HG03135 (cell line): ENCODE measurements at regions not wholly inside any gene's neighbourhood (a gene's known extent, or its start where the extent isn't known, plus 50 kb on each side); places are given as distances from the start of the nearest gene placed in this dataset.
"Not testable (repeated sequence)": the region's sequence is repeated elsewhere in the genome, so short reads cannot be mapped to it uniquely, and the experiment has no call there.

Experiments
- ATAC-seq: cut with Tn5 transposase; IDR thresholded peaks from one replicate; pipeline ENCODE4 v1.9.1; 2021; ENCODE audit warnings: mild to moderate bottlenecking, moderate library complexity; ENCODE audit not compliant: unreplicated experiment

DNA sequence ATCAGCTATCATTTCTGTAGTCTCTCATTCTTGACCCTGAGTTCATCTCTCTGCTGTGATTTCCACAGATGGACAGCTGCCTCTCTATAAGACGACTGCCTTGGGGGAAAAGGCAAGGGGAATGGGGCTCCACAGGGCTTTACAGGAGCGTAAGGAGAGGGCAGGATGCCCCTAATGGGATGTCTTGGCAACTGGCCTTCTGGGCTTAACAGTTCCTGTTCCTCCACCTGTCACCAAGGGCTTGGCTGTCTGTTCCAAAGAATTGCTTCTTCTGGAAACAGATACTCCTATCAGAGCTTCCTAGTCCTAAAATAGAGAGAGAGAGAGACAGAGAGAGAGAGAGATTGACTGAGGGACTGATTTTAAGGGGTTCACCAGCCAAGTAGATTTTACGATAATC lies 181.9 kb downstream of the TMEM200A start:
- no peak for ATAC-seq

DNA sequence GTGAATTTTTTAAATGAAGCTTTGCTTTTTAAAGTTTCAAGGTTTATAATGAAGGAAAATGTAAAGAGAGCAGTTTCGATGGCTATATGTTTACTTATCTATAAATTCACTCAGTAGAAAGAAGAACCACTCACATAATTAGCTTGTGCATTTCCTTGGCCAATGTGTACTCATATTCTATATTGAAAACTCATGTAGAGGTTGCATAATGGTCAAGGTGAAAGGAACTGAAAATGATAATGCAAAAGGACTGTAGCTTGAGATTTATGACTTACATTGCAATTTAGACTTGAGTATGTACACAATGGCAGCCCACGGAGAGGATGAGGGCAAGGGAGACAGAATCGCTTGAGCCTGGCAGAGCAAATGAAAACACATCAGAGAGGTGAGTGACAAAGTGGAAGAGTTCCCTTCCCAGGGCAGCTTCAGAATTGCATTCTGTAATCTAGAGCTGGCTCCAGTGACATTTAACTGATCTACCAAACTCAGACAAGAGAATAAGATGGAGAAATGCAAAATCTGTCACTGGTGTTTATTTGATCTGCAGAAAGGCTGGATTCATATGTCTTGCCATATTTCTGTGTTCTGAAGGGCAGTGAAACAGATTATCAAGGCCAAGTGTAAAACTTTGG lies 191.8 kb downstream of the TMEM200A start:
- no peak for ATAC-seq

GRCh38 chr6:130558131-130558530 lies 192.3 kb downstream of the TMEM200A start:
- no peak for ATAC-seq

DNA sequence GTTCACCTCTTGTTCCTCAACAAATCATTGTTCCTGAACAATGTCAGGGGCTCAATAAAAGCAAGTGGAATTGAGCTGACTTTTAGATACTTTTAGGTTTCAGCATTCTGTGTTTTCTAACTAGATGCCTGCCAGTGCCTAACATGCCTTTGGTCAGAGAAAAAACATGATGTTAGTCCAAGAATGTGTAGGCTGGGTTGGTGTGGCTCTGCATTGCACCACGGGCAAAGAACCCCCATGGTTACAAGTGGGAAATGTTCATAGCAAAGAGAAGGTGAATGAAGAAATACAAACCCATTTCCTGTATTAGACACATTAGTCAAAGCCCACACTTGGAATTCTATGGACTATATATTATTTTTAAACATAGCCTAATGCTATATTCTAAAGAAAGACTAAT lies 193.3 kb downstream of the TMEM200A start:
- no peak for ATAC-seq

GRCh38 chr6:130560231-130560630 lies 194.4 kb downstream of the TMEM200A start:
- no peak for ATAC-seq

GRCh38 chr6:130561159-130561558 lies 195.3 kb downstream of the TMEM200A start:
- ATAC-seq = not testable (repeated sequence)

- no peak for ATAC-seq
Measured at GRCh38 chr6:130565696-130566095, 199.9 kb downstream of the TMEM200A start.

- no peak for ATAC-seq
Measured at GRCh38 chr6:130574146-130574545, 208.3 kb downstream of the TMEM200A start.

DNA sequence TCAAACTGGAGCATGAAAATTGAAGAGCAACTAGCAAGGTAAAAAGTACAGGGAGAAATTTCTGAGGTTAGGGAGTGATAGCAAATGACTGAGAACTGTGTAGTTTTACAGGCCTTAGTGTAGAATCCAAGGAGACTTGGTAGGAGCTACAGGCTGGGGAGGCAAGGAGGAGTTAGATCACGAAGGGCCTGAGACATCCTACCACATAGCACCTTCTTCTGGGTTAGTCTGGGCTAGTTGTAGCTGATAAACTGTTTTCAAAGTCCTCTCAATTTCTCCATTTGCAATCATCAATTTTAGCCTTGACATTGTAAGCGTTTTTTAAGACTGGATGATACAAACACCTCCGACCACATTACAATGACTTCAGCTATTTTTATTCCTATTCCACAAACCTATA lies 209.7 kb downstream of the TMEM200A start:
- ATAC-seq = no peak

- peak; percentile 97 for ATAC-seq
Measured at GRCh38 chr6:130575971-130576370, 210.2 kb downstream of the TMEM200A start.

GRCh38 chr6:130577178-130577919 lies 211.5 kb downstream of the TMEM200A start:
- ATAC-seq = no peak

GRCh38 chr6:130578713-130579112 lies 212.9 kb downstream of the TMEM200A start:
- no peak for ATAC-seq

DNA sequence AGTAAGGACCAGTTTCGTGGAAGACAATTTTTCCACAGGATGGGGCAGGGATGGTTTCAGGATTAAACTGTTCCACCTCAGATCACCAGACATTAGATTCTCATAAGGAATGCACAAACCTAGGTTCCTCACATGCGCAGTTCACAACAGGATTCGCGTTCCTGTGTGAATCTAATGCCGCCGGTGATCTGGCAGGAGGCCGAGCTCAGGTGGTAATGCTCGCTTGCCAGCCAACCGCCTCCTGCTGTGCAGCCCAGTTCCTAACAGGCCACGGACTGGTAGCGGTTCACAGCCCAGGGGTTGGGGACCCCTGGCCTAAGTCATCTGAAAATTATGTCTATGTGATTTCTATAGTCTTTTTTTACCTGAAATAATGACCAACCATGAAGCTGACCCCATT lies 217.5 kb downstream of the TMEM200A start:
- ATAC-seq = no peak

DNA sequence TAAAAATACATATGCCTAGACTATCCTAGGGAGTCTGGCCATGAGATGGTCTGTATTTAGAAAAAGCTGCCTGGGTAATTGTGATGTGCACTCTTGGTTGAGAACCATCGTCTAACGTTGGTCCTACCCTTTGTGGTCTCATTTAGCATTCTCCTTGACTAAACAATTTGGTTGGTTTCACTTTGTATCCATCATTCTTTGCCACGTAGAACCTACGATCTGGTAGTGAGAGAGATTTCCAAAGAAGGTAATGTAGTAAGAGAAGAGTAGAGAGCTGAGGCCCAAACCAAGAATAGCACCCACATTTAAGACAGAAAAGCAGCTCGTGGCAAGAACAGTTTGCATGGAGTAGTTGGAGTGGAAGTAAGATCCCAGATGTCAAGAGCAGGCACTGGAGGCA lies 219.8 kb downstream of the TMEM200A start:
- ATAC-seq = no peak

DNA sequence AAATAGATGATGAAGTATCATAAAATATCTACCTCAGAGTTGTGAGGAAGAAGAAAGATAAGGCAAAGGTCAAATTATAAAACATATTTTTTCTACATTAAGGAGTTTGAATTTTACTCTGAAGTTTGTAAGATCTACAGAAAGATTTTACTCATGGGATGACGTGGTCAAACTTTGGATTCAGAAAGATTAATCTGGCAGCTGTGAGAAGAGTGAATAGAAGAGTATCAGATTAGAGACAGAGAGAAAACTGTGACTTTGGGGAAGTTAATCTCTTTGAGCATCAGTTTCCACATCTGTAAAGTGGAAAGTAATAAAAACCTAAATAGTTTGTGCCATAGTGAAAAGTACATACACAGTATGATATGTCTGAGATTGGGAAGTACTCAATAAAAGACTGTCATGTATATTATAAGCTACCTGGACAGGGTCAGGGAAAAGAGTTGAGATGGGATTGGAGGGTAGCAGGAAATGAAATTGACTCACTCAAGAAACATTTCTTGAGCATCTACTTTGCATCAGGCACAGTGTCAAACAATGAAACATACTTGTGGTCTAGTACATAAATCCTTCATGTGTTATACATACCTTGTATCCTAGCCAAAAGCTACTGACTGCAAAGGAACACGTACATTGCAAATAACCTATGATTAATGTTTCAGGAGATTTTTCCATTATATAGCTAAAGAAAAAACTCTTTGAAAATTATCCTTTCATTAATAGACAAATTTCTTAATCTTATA lies 222.1 kb downstream of the TMEM200A start:
- ATAC-seq = no peak

- no peak for ATAC-seq
Measured at GRCh38 chr6:130593200-130593599, 227.4 kb downstream of the TMEM200A start.

GRCh38 chr6:130593948-130594347 lies 228.1 kb downstream of the TMEM200A start:
- ATAC-seq = no peak

DNA sequence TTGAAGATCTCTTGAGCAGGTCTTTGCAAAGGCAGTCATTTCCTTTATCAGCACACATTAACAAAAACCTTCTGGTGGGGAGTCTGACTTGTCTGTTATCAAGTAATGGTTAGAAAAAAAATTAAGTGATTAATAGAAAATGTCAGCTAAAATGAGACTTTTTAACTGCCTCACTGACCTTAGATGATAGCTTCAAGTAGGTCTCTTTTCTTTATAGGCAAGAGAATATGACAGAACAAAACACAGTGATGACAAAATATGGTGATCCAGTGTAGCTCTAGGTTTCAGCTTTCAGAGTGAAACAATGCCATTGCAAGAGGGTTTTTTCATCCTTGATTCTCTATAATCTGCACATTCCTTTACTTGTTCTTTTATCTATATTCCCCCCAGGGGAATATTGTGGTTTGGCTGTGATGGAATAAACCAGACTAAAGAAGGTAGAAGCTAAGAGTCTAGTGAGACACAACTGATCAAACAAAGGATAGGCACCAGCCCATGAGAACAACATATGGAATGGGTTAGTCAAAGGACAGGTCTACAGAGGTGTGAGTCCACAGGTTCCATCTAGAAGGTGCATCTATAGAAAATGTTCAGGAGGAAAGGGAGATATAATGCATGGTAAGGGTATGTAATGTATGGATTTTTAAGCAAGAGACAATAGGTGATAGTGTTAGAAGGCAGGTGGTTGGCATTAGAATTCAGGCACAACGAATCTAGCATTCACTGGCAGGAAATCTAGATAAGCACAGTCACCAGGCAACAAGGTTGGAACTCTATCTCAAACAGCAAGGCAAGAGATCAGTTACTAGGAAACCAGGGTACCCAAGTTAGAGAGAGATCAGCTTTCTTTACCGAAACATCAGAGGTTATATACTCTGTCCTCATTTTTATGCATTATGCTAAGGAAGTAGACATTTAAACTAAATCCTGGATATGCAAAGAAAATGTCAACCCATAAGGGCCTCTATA lies 228.9 kb upstream of the SMLR1 start:
- no peak for ATAC-seq

- no peak for ATAC-seq
Measured at GRCh38 chr6:130600880-130601341, 226.3 kb upstream of the SMLR1 start.

GRCh38 chr6:130602151-130602770 lies 224.9 kb upstream of the SMLR1 start:
- ATAC-seq = no peak
